ENCODE measurements at regions not wholly inside any gene's neighbourhood (a gene's known extent, or its start where the extent isn't known, plus 50 kb on each side); places are given as distances from the start of the nearest gene placed in this dataset.

DNA sequence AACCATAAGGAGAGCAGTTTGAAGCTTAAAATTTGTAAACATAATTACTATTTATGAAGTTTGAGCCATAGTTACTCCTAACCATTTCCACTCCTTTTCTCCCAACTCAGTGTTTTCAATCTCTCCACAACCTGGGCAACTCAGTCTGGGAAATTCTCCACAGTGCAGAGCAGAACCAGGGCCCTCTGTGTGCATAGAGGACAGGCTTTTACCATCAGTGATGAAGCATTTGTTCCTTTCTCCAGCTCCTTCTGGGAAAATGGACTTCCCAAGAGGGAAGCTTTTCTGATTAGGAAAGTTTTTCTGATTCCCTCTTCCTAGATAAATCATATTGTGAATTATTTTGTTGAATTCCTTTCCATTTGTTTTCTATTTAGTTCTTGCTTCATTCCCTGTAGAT is 132.3 kb upstream of the MPDZ start:
- Histone ChIP-seq H3K4me3 (ENCODE audit: low read length) (no peak overlapping the region), H3K4me2 (ENCODE audit: low read length) (no peak overlapping the region), H3K9me3 (ENCODE audit: insufficient read depth, low read length) (no peaks in the 10 kb centered on the region), H3K79me2 (ENCODE audit: low read length) (no peaks in the 10 kb centered on the region), H2AFZ (ENCODE audit: low read depth, low read length) (no peak overlapping the region), H3K9ac (ENCODE audit: low read length) (no peak overlapping the region), H3K27me3 (ENCODE audit: low read depth, low read length) (no peaks in the 10 kb centered on the region), H3K4me1 (ENCODE audit: low read length) (no peaks in the 10 kb centered on the region), H3K36me3 (replicated peaks; ENCODE audit: low read depth, low read length) (no peaks in the 10 kb centered on the region), H3K27ac (ENCODE audit: low read length) (no peak overlapping the region), H4K20me1 (ENCODE audit: insufficient read depth, low read length) (no peaks in the 10 kb centered on the region)
- TF ChIP-seq, protein P1, sequence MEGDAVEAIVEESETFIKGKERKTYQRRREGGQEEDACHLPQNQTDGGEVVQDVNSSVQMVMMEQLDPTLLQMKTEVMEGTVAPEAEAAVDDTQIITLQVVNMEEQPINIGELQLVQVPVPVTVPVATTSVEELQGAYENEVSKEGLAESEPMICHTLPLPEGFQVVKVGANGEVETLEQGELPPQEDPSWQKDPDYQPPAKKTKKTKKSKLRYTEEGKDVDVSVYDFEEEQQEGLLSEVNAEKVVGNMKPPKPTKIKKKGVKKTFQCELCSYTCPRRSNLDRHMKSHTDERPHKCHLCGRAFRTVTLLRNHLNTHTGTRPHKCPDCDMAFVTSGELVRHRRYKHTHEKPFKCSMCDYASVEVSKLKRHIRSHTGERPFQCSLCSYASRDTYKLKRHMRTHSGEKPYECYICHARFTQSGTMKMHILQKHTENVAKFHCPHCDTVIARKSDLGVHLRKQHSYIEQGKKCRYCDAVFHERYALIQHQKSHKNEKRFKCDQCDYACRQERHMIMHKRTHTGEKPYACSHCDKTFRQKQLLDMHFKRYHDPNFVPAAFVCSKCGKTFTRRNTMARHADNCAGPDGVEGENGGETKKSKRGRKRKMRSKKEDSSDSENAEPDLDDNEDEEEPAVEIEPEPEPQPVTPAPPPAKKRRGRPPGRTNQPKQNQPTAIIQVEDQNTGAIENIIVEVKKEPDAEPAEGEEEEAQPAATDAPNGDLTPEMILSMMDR (IDR thresholded peaks at IDR 0.05; ENCODE audit: low read depth, low read length), result no peak
- no peak for TF ChIP-seq EZH2phosphoT487 (IDR thresholded peaks at IDR 0.05; ENCODE audit: low read depth)

GRCh38 chr9:13410566-13411031 is 131.1 kb upstream of the MPDZ start:
- Histone ChIP-seq H3K79me2 (ENCODE audit: low read length) (no peaks in the 10 kb centered on the region), H3K4me2 (ENCODE audit: low read length) (no peak overlapping the region), H3K9me3 (ENCODE audit: insufficient read depth, low read length) (no peaks in the 10 kb centered on the region), H3K27me3 (ENCODE audit: low read depth, low read length) (no peaks in the 10 kb centered on the region), H2AFZ (ENCODE audit: low read depth, low read length) (no peak overlapping the region), H3K27ac (ENCODE audit: low read length) (no peak overlapping the region), H3K9ac (ENCODE audit: low read length) (no peak overlapping the region), H4K20me1 (ENCODE audit: insufficient read depth, low read length) (no peaks in the 10 kb centered on the region), H3K4me3 (ENCODE audit: low read length) (no peak overlapping the region), H3K4me1 (ENCODE audit: low read length) (no peaks in the 10 kb centered on the region), H3K36me3 (replicated peaks; ENCODE audit: low read depth, low read length) (no peaks in the 10 kb centered on the region)
- TF ChIP-seq EZH2phosphoT487 (IDR thresholded peaks at IDR 0.05; ENCODE audit: low read depth), result no peak
- TF ChIP-seq, protein P1 (IDR thresholded peaks at IDR 0.05; ENCODE audit: low read depth, low read length), result no peak

DNA sequence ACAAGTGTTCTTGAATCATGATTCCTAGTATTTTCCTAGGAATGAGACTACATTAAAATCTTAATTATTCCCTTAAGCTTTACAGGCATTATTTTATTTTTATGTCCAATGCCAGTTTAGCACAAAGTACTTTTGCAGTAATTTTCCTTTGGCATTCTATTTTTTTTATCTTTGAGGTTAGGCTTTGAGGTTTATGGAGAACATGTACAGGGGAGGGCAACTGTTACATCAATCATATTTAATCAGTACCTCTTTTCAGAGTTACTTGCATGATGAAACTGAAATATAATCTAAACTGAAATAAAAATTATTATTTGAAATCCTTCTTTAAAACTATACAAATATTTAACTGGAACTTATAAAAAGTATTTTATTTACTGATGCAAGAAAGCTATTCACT is 118.2 kb upstream of the MPDZ start:
- Histone ChIP-seq H2AFZ (ENCODE audit: low read depth, low read length) (no peak overlapping the region), H3K36me3 (replicated peaks; ENCODE audit: low read depth, low read length) (no peaks in the 10 kb centered on the region), H3K27me3 (ENCODE audit: low read depth, low read length) (no peaks in the 10 kb centered on the region), H3K9me3 (ENCODE audit: insufficient read depth, low read length) (no peaks in the 10 kb centered on the region), H3K9ac (ENCODE audit: low read length) (no peak overlapping the region), H3K27ac (ENCODE audit: low read length) (no peak overlapping the region), H3K79me2 (ENCODE audit: low read length) (no peaks in the 10 kb centered on the region), H3K4me2 (ENCODE audit: low read length) (no peak overlapping the region), H3K4me3 (ENCODE audit: low read length) (no peak overlapping the region), H4K20me1 (ENCODE audit: insufficient read depth, low read length) (no peaks in the 10 kb centered on the region), H3K4me1 (ENCODE audit: low read length) (no peaks in the 10 kb centered on the region)
- TF ChIP-seq, protein P1 (IDR thresholded peaks at IDR 0.05; ENCODE audit: low read depth, low read length), result no peak
- TF ChIP-seq EZH2phosphoT487 (IDR thresholded peaks at IDR 0.05; ENCODE audit: low read depth), result no peak

GRCh38 chr9:13397220-13397619 is 117.7 kb upstream of the MPDZ start:
- Histone ChIP-seq H3K36me3 (replicated peaks; ENCODE audit: low read depth, low read length) (no peaks in the 10 kb centered on the region), H3K4me2 (ENCODE audit: low read length) (no peak overlapping the region), H3K27ac (ENCODE audit: low read length) (no peak overlapping the region), H3K27me3 (ENCODE audit: low read depth, low read length) (no peaks in the 10 kb centered on the region), H4K20me1 (ENCODE audit: insufficient read depth, low read length) (no peaks in the 10 kb centered on the region), H3K4me3 (ENCODE audit: low read length) (no peak overlapping the region), H3K79me2 (ENCODE audit: low read length) (no peaks in the 10 kb centered on the region), H3K4me1 (ENCODE audit: low read length) (no peaks in the 10 kb centered on the region), H3K9ac (ENCODE audit: low read length) (no peak overlapping the region), H3K9me3 (ENCODE audit: insufficient read depth, low read length) (no peaks in the 10 kb centered on the region), H2AFZ (ENCODE audit: low read depth, low read length) (no peak overlapping the region)
- no peak for TF ChIP-seq EZH2phosphoT487 (IDR thresholded peaks at IDR 0.05; ENCODE audit: low read depth)
- TF ChIP-seq, protein P1 (IDR thresholded peaks at IDR 0.05; ENCODE audit: low read depth, low read length), result no peak

Data from OCI-LY3 (cell line).